ENCODE measurements at regions not wholly inside any gene's neighbourhood (a gene's known extent, or its start where the extent isn't known, plus 50 kb on each side); places are given as distances from the start of the nearest gene placed in this dataset.

DNA sequence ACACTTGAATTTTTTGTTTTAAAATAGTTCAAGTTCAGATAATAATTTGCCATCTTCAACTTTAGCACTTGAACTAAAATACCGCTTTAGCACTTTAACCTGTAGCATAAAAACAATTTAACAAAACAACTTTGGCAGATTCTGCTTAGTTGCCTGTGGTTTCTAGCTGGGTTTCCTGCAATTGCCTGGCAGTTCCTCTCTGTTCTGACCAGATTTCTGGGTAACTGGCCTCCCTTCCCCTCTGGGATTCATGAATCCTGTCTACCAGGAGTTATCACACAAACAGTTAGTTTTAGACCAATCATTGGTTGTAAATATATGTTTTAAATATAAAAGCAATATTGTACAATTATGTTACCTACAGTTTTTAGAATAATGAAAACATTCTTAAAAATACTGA is 89.8 kb upstream of the HDAC9 start:
- ATAC-seq (peak in 1 of 4 donors; percentile 35), DNase-seq (no peak)
- Histone ChIP-seq H3K36me3 (no peaks in the 10 kb centered on the region), H3K27ac (no peak overlapping the region), H3K4me3 (no peak overlapping the region), H3K27me3 (peaks cover 0 to 3% of the 10 kb centered on the region in 2 donors), H3K9me3 (no peaks in the 10 kb centered on the region), H3K4me1 (no peaks in the 10 kb centered on the region)
- 33% methylated on average over 1 of the region's 1 CpG for WGBS (ENCODE audit: insufficient coverage, low coverage, low lambda C conversion rate, missing lambda C conversion rate)
- no peak for TF ChIP-seq POLR2A (IDR thresholded peaks at IDR 0.05)
- TF ChIP-seq CTCF (IDR thresholded peaks at IDR 0.05): no peak
- intact Hi-C loops (cut with DNase I): no loop called here

DNA sequence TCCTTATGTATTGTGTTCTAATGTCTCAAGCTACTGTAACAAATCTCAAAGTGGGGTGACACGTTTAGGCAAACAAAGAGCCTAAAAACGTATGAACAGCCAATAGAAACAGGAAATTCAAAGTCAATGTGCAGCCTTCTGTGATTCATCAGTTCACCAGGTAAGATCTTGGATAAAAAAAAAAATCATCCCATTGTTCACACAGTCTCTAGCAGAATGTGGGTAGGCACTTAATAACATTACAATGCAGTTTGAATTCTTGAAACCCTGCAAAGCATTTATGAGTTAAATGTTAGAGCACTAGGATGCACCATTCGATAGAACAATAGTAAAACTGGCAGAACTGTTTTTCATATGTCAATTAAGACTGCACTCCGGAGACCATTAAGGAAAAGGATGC is 88.2 kb upstream of the HDAC9 start:
- H3K27me3 ChIP-seq: peaks cover 0 to 3% of the 10 kb centered on the region in 2 donors
- intact Hi-C loops (cut with DNase I): no loop called here
- H3K4me1 ChIP-seq: no peaks in the 10 kb centered on the region
- no peaks in the 10 kb centered on the region for H3K36me3 ChIP-seq
- WGBS (ENCODE audit: insufficient coverage, low coverage, low lambda C conversion rate, missing lambda C conversion rate): 25% methylated on average over 4 of the region's 4 CpGs
- H3K9me3 ChIP-seq: no peaks in the 10 kb centered on the region
- ATAC-seq (no peak), DNase-seq (no peak)
- no peak overlapping the region for H3K4me3 ChIP-seq
- no peak for TF ChIP-seq CTCF (IDR thresholded peaks at IDR 0.05)
- no peak overlapping the region for H3K27ac ChIP-seq

DNA sequence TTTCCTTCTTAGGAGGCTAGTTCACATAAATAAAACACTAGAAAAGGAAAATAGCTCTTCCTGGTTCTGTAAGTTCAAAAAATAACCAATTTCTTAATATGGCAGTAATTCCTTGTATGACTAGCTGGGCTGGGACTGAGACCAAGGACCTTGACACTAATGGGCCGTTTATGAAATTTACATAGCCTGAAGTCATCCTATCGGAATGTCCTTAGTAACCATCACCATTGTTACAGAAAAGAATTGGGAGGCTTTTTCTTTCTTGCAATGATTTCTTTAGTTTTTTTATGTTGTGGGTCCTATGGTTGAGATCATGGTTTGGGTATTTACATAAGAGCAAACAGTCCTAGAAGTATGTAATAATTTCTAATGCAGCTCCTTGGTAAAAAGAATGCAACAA is 87.1 kb upstream of the HDAC9 start:
- no peaks in the 10 kb centered on the region for H3K36me3 ChIP-seq
- no peaks in the 10 kb centered on the region for H3K4me1 ChIP-seq
- 46% methylated on average over 2 of the region's 2 CpGs for WGBS (ENCODE audit: insufficient coverage, low coverage, low lambda C conversion rate, missing lambda C conversion rate)
- no peaks in the 10 kb centered on the region for H3K9me3 ChIP-seq
- H3K4me3 ChIP-seq: no peak overlapping the region
- no peak overlapping the region for H3K27ac ChIP-seq
- intact Hi-C loops (cut with DNase I): no loop called here
- TF ChIP-seq CTCF (IDR thresholded peaks at IDR 0.05) (no peak), POLR2A (IDR thresholded peaks at IDR 0.05) (no peak)
- DNase-seq: no peak
- H3K27me3 ChIP-seq: no peaks in the 10 kb centered on the region
- no peak for ATAC-seq

DNA sequence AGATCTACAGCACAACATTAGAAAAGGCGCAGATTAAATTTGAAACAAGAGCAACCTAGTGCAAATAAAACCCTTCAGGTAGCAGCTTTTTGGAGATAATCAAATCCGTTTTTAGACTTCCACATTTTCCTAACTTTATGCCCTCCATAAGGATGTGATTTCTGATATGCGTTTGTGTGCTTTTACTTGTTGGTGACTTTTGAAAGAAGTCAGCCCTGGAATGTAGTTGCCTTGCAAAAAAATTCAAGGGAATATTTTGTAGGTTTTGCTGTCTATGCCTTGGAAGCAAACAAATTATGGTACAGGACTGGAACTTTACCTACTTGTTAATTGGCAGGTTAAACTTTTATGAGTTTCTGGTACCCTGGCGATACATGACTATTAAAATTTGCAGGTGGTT is 86.7 kb upstream of the HDAC9 start:
- no peaks in the 10 kb centered on the region for H3K27me3 ChIP-seq
- DNase-seq: no peak
- H3K4me3 ChIP-seq: no peak overlapping the region
- no peaks in the 10 kb centered on the region for H3K36me3 ChIP-seq
- WGBS (ENCODE audit: insufficient coverage, low coverage, low lambda C conversion rate, missing lambda C conversion rate): 49% methylated on average over 4 of the region's 4 CpGs
- TF ChIP-seq POLR2A (IDR thresholded peaks at IDR 0.05) (no peak), CTCF (IDR thresholded peaks at IDR 0.05) (no peak)
- H3K27ac ChIP-seq: no peak overlapping the region
- H3K9me3 ChIP-seq: no peaks in the 10 kb centered on the region
- intact Hi-C loops (cut with DNase I): no loop called here
- no peak for ATAC-seq
- no peaks in the 10 kb centered on the region for H3K4me1 ChIP-seq

DNA sequence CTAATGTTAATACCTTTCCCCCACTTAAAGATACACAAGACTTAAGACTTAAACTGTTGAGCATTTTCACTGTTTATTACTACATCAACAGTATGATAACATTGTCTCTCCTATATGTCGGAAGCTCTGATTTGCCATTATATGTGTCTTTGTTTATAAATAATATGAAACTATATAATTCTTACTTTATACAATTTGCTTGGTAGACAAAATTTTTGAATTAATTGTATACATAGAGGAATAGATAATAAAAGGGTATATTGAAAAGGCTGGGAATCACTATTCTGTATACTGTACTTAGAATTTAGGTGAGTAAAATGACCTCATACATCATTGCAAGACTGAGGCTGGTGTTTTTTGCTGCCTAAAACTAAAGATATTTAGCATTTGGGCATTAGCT is 82.1 kb upstream of the HDAC9 start:
- WGBS (ENCODE audit: insufficient coverage, low coverage, low lambda C conversion rate, missing lambda C conversion rate): 75% methylated on average over 1 of the region's 1 CpG

More for the DNA sequence above, 82.1 kb upstream of the HDAC9 start:
- H3K36me3 ChIP-seq: no peaks in the 10 kb centered on the region
- H3K27me3 ChIP-seq: no peaks in the 10 kb centered on the region
- no peaks in the 10 kb centered on the region for H3K9me3 ChIP-seq
- no peak for DNase-seq
- ATAC-seq: no peak
- intact Hi-C loops (cut with DNase I): no loop called here
- H3K4me3 ChIP-seq: no peak overlapping the region
- no peak for TF ChIP-seq POLR2A (IDR thresholded peaks at IDR 0.05)
- no peak for TF ChIP-seq CTCF (IDR thresholded peaks at IDR 0.05)
- H3K4me1 ChIP-seq: no peaks in the 10 kb centered on the region
- H3K27ac ChIP-seq: no peak overlapping the region

Data from right lobe of liver (tissue), 6 donors.